Retinal pigment epithelial cell (primary cell): ENCODE measurements at regions not wholly inside any gene's neighbourhood (a gene's known extent, or its start where the extent isn't known, plus 50 kb on each side); places are given as distances from the start of the nearest gene placed in this dataset.

ENCODE experiments used
- DNase-seq: peaks from one replicate; pipeline ENCODE4 v3.0.0-alpha.2; 2010; ENCODE audit warnings: low read depth
- H3K4me3 ChIP-seq: 2 replicates; pipeline ENCODE4 v1.5.1; 2011; ENCODE audit warnings: mild to moderate bottlenecking, low read length, control low read depth, moderate library complexity
- CTCF ChIP-seq: conservative IDR thresholded peaks from 2 replicates; pipeline ENCODE4 v1.5.1; 2011; ENCODE audit warnings: low read depth, low read length, control low read depth, inconsistent platforms

GRCh38 chr7:13042605-13043236 is 355.3 kb downstream of the ARL4A start:
- no peak overlapping the region for H3K4me3 ChIP-seq
- no peak for DNase-seq
- no peak for TF ChIP-seq CTCF

GRCh38 chr7:13044309-13044708 is 356.9 kb downstream of the ARL4A start:
- no peak for DNase-seq
- H3K4me3 ChIP-seq = no peak overlapping the region
- TF ChIP-seq CTCF = no peak

DNA sequence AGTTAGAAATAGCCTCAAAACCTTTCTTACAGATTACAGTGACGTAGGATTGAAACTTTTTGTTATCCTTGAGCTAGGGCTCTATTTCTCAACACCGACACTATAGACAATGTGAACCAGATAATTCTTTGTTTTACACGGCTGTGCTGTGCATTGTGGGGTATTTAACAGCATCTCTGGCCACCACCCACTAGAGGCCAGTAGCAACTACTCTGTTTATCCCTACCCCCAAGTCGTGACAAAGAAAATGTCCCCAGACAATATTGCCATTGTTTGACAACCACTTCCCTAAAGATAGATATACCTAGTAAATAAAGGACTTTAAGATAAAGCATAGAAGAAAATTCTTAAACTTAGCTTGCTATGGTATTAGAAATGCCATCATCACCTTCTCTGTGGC is 359.6 kb downstream of the ARL4A start:
- no peak for TF ChIP-seq CTCF
- no peak for DNase-seq
- H3K4me3 ChIP-seq = no peak overlapping the region

DNA sequence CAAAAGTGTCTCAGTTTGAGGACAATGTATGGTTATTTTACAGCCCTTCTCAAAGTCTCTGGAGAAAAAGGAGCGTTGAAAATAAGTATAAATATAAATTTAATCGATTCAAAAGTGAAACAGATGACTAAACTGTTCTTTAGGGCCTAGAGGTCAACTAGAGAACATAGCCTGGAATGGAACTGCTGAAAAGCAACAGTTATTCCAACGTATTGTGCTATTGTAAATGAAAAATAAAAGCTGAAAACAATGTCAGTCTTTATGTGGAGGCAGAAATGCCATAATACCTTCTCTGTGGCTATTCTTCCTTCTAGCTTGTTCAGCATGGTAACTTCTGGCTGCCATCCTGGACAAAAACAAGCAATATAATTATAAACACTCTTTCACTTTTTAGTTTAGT is 362.5 kb downstream of the ARL4A start:
- no peak for DNase-seq
- no peak overlapping the region for H3K4me3 ChIP-seq
- TF ChIP-seq CTCF = no peak

- no peak overlapping the region for H3K4me3 ChIP-seq
- no peak for TF ChIP-seq CTCF
- no peak for DNase-seq
These were observed 363.3 kb downstream of the ARL4A start for GRCh38 chr7:13050703-13051102.

- DNase-seq = no peak
- TF ChIP-seq CTCF = no peak
- H3K4me3 ChIP-seq = no peak overlapping the region
These were observed 368.4 kb downstream of the ARL4A start for GRCh38 chr7:13055732-13056368.
